Activated naive CD8-positive, alpha-beta T cell (primary cell): ENCODE measurements at regions not wholly inside any gene's neighbourhood (a gene's known extent, or its start where the extent isn't known, plus 50 kb on each side); places are given as distances from the start of the nearest gene placed in this dataset.

Source experiments
- H3K27ac Mint-ChIP-seq: one replicate; pipeline ENCODE4 v1.8.0; 2021; ENCODE audit warnings: mixed read lengths
- H3K27me3 Mint-ChIP-seq: one replicate; pipeline ENCODE4 v1.8.0; 2021; ENCODE audit warnings: mixed read lengths
- H3K36me3 Mint-ChIP-seq: one replicate; pipeline ENCODE4 v1.8.0; 2021; ENCODE audit warnings: mixed read lengths
- H3K4me1 Mint-ChIP-seq: one replicate; pipeline ENCODE4 v1.8.0; 2021; ENCODE audit warnings: low read depth, mixed read lengths
- H3K4me3 Mint-ChIP-seq: one replicate; pipeline ENCODE4 v1.8.0; 2021; ENCODE audit warnings: mild to moderate bottlenecking, mixed read lengths
- H3K9me3 Mint-ChIP-seq: one replicate; pipeline ENCODE4 v1.8.0; 2021; ENCODE audit warnings: low read depth, mixed read lengths

DNA sequence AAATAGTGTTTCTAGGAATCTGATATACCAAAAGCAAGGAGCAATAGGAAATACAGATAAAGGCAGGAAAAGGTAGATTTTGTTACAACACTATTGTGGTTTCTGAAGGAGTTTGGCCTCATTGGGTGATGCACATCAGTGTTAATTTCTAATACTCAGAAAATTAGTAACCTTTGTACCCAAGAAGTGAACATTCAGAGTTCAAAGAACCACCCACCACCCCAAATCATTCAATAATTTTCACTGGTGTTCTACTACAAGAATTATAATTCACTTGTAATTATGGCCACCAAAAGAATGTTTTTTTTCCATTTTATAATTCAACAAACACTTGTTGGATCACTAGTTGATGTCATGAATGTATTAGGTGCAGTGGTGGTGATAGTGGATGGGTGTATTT lies 183.3 kb downstream of the UBE2E3 start:
- Mint-ChIP-seq H3K4me3 (peak overlapping the region; percentile 42), H3K9me3 (peaks cover 11% of the 10 kb centered on the region), H3K27me3 (no peaks in the 10 kb centered on the region), H3K4me1 (peaks cover 45% of the 10 kb centered on the region), H3K27ac (peak overlapping the region; percentile 62), H3K36me3 (peaks cover 19% of the 10 kb centered on the region)

DNA sequence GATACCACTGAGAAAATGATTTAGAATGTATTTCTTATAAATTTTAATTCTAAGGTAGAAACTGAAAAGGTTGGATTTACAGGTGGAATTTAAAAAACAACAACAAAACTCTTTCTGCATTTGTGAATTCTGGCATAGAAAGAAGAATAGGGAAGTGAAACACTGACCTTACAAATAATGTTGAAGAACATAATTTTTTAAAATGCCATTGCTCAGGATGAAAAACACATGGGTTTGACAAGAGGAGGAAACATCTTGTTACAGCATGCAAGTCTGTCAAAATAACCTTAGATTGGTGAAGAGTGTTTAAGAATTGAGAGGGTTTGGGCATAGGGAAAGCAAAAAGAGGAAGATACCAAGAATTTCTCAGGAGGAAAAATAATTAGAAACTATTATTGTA lies 184.3 kb downstream of the UBE2E3 start:
- H3K4me3 Mint-ChIP-seq = peak overlapping the region; percentile 72

DNA sequence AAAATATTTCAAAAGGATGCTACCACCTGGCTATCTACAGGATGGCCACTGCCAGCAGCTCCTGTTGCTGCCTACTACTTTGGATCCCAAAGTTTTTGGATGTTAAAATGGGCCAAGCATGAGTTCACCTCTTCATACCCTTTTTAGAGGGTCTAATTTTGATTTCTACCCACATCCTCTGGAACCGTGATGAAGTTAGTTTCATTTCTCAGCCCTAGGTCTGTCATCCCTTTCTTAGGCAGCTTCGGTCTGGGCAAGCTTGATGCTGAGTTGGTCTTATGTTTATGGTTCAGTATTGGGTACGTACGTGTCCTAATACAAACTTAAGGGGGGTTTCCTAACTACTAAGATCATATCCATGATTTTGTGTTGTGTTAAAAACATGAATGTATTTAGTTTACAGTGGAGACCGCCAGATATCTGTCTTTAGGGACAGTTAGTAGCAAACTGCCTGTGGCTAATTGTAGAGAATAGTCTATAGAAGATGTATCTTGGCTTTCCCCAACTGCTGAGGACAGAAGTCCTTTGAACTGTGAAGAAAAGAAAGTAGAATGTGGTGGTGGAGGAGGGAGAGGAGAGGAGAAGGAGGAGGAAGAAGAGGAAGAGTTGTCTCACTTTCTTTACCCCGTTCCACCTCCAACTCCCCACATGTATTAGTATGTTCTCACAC lies 184.9 kb downstream of the UBE2E3 start:
- H3K36me3 Mint-ChIP-seq = peaks cover 18% of the 10 kb centered on the region
- H3K4me3 Mint-ChIP-seq = peak overlapping the region; percentile 72
- H3K27me3 Mint-ChIP-seq = no peaks in the 10 kb centered on the region
- peaks cover 59% of the 10 kb centered on the region for H3K4me1 Mint-ChIP-seq
- peak overlapping the region; percentile 95 for H3K27ac Mint-ChIP-seq
- H3K9me3 Mint-ChIP-seq = peaks cover 11% of the 10 kb centered on the region

More for the DNA sequence above, 184.3 kb downstream of the UBE2E3 start:
- Mint-ChIP-seq H3K4me1 (peaks cover 53% of the 10 kb centered on the region), H3K27ac (peak overlapping the region; percentile 95), H3K9me3 (peaks cover 11% of the 10 kb centered on the region), H3K36me3 (peaks cover 19% of the 10 kb centered on the region), H3K27me3 (no peaks in the 10 kb centered on the region)

DNA sequence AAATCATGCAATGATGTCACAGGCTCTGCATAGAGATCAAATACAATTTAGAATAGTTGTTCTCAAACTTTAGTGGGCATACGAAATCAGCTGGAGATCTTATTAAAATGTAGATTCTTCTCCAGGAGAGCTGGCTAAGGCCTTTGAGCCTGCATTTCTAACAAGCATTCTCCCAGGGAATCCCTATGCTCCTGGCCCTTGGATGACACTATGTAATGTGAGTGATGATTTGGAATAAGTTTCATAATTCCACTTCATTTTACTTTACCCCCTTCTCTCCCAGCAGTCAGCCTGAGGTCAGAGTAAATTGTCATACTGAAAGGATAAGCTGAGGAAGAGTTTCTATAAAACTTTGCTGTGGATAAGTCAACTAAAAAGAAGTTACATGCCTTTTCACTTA lies 189.1 kb downstream of the UBE2E3 start:
- Mint-ChIP-seq H3K4me1 (peaks cover 44% of the 10 kb centered on the region), H3K36me3 (peaks cover 24% of the 10 kb centered on the region), H3K27me3 (no peaks in the 10 kb centered on the region), H3K27ac (peak overlapping the region; percentile 46), H3K9me3 (peaks cover 11% of the 10 kb centered on the region), H3K4me3 (no peak overlapping the region)

DNA sequence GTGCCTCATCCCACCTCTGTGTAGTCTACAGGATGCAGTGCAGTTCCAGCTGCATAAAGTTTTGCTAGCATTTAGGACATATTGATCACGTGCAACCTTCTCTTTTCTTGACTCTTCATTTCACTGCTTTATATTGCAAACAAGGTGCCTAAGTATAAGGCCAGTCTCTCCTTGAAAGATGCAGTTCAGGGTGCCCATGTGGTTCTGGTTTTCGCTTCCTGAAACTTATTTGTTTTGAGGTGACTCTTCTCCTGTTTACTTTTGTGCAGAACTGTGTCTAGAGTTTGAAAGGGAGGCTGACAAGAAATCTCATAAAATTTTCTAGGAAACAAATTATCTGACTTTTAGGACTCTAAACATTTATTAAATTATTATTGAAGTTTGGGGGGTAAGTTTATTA lies 189.9 kb downstream of the UBE2E3 start:
- Mint-ChIP-seq H3K27ac (peak overlapping the region; percentile 46), H3K9me3 (peaks cover 11% of the 10 kb centered on the region), H3K4me1 (peaks cover 43% of the 10 kb centered on the region), H3K36me3 (peaks cover 24% of the 10 kb centered on the region), H3K27me3 (no peaks in the 10 kb centered on the region), H3K4me3 (no peak overlapping the region)

DNA sequence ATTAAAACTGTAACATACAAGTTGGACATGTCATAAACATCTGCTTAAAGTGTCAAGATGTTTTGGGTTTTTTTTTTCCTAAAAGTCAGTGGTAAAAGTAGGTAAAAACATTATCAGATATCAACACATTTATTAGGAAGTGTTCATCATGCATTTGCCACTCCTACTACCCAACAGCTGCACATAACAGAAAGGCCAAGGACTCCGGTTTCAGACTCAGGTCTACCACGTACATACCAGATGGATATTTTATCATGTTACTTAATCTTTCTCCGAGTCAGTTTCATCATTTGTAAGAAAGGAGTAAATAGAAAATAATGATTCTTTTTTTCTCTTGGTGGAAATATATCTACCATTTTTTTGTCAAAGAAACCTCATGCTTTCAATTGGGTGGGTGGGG lies 192.3 kb downstream of the UBE2E3 start:
- Mint-ChIP-seq H3K4me3 (no peak overlapping the region), H3K27ac (peak overlapping the region; percentile 34), H3K9me3 (peaks cover 4% of the 10 kb centered on the region), H3K4me1 (peaks cover 44% of the 10 kb centered on the region), H3K36me3 (peaks cover 13% of the 10 kb centered on the region), H3K27me3 (no peaks in the 10 kb centered on the region)

DNA sequence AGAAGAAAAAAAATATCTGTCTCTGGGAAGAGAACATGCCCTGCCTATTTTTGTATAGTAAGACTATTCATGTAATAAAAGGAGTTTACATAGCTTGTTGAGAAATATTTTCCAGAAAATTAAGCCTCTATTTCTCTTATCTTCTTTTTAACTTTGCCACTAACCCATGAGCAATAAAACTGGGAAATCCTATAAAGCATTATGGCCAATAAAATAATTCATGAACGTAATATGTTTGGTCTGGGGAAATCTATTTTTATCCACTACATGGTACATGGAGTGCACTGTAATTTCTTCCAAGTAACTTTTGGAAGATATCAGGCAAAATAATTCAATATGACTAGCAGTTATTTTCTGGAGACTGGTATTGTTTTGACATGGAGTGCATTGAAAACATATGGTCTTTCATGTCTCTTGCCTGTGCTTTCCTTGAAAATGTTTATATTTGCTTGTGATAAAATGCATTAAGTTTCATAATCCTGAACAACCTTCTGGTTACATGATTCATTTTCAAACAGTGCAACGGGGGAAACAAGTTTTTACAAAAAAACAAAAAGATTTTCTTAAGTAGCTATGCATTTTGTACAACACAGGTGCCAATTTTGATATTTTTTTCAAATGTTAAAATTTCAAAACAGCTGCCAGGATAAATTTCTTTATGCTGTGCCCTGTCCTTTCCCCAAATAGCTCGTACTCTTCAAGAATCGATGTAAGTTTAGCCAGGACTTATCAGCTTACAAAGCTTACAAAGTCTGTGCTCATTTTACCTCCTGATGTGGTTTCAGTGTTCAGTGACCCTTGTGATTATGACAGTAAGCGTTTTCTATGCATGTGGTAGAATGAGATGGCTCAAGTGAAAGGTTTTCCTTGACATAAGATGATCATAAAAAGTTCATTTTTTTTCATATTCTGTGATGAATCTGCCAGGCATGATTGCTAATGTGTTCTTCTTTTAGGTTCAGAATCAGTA lies 194.5 kb downstream of the UBE2E3 start:
- peaks cover 54% of the 10 kb centered on the region for H3K4me1 Mint-ChIP-seq
- peaks cover 4% of the 10 kb centered on the region for H3K9me3 Mint-ChIP-seq
- H3K4me3 Mint-ChIP-seq = no peak overlapping the region
- H3K36me3 Mint-ChIP-seq = peaks cover 10% of the 10 kb centered on the region
- H3K27me3 Mint-ChIP-seq = no peaks in the 10 kb centered on the region
- peak overlapping the region; percentile 24 for H3K27ac Mint-ChIP-seq

DNA sequence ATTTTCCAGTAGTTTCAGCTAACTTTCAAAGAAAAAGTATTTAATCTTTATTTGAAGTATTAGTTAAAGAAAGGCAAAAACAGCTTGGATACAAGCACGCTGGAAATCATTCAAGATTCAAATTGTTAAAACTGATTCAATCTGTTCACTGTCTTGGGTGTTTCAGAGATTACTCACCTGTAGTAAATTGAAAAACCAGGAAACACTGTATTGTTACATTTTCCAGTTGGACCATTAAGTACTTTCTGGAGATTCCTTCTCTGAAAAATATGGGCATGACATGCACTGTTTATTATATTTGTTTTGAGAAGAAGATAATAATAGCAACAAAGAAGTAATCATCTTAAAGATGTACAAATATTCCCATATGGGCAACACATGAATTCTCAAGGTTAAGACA lies 196.1 kb downstream of the UBE2E3 start:
- H3K4me3 Mint-ChIP-seq = no peak overlapping the region
- H3K9me3 Mint-ChIP-seq = peaks cover 4% of the 10 kb centered on the region
- no peaks in the 10 kb centered on the region for H3K27me3 Mint-ChIP-seq
- H3K27ac Mint-ChIP-seq = no peak overlapping the region
- peaks cover 7% of the 10 kb centered on the region for H3K36me3 Mint-ChIP-seq
- H3K4me1 Mint-ChIP-seq = peaks cover 45% of the 10 kb centered on the region

DNA sequence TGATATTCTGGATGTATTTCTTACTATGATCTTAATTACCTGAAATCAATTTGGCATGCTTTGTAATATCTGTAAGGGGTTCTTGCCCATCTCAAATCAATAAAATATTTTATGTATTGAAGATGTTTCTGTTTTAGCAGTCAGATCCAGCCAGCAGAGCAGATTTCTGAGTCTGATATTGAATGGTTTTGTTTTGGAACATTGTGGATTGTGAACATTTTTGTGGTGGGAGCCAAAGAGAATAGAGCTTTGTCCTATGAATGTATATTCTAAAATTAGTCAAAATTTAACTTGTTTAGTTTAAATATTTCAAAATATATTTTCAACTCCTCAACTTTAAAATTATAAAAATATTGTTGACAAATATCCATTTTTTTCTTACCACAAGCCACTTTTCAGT lies 197.0 kb downstream of the UBE2E3 start:
- Mint-ChIP-seq H3K9me3 (peaks cover 4% of the 10 kb centered on the region), H3K4me3 (no peak overlapping the region), H3K4me1 (peaks cover 45% of the 10 kb centered on the region), H3K36me3 (peaks cover 7% of the 10 kb centered on the region), H3K27ac (peak overlapping the region; percentile 62), H3K27me3 (no peaks in the 10 kb centered on the region)

DNA sequence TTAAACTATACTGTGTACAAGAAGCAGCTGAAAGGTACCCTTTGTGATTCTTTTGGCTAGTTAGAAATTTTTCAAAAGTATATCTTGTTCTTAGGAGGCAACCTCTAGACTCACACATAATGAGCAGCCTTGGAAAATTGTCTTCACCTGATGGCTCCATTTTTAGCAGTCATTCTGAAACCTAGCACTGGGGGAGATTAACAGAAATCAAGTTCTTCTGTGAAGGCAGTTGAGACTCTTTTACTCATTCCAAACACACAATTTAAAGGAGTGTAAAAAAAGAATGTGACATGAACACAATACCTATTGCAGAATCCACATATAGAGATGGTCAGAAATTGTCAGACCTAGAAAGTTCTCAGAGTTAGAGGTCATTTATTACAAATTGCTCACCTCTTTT lies 197.7 kb downstream of the UBE2E3 start:
- Mint-ChIP-seq H3K27ac (peak overlapping the region; percentile 30), H3K36me3 (peaks cover 3% of the 10 kb centered on the region), H3K9me3 (peaks cover 4% of the 10 kb centered on the region), H3K4me1 (peaks cover 45% of the 10 kb centered on the region), H3K27me3 (no peaks in the 10 kb centered on the region), H3K4me3 (no peak overlapping the region)

DNA sequence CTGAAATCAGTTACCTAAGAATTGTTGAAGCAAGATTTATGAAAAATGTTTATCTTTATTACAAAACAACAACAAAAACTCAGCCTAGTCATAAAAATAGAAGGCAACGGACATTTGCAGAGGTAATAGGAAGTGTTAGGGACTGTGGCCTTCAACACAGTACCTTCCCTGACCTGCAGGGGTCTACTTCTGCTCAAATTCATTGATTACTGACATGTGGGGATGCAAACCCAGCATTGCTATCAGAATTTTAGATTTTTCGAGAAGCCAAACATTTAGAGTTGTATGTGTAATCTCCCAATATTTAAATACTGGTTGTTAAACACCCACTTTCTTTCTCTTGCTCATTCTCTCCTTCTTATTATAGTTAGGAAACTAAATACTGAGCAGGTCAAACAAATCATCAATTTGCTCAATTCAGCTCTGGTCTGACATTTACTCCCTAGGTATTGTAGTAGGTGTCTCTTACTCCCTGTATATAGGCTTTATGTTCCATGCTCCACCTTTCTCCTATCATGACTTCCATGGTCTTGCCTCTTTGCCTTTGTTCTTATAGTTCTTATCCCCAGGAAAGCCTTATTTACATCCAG lies 198.5 kb downstream of the UBE2E3 start:
- Mint-ChIP-seq H3K4me1 (peaks cover 48% of the 10 kb centered on the region), H3K9me3 (peaks cover 4% of the 10 kb centered on the region), H3K4me3 (no peak overlapping the region), H3K27me3 (no peaks in the 10 kb centered on the region), H3K36me3 (peaks cover 3% of the 10 kb centered on the region), H3K27ac (peak overlapping the region; percentile 13)

DNA sequence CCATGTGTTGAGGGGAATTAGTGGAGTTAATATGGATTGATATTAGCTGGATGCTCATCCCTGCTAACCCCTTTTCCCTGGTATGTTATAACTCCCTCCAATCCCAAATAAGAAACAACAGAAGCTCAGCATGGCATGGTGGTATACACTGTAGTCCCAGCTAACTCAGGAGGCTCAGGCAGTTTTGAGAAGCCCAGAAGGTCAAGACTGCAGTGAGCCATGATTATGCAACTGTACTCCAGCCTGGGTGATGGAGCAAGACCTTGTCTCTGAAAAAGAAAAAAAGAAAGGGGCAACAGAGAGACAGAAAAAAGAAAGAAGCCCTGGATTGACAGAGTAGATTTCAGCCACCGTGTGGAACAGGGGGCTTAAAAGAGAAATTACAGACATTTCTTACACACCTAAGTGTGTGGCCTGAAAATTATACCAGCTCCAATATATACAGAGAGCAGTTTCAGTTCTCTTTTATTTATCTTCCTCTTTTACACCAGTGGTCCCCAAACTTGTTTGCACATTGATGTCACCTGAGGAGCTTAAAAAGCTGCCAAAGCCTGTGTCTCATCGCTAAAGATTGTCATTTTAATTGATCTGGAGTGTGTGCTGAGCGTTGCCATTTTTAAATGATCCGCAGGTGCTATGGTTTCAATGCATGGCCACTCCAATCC lies 203.6 kb downstream of the UBE2E3 start:
- Mint-ChIP-seq H3K4me3 (no peak overlapping the region), H3K27ac (no peak overlapping the region), H3K36me3 (peaks cover 3% of the 10 kb centered on the region)

DNA sequence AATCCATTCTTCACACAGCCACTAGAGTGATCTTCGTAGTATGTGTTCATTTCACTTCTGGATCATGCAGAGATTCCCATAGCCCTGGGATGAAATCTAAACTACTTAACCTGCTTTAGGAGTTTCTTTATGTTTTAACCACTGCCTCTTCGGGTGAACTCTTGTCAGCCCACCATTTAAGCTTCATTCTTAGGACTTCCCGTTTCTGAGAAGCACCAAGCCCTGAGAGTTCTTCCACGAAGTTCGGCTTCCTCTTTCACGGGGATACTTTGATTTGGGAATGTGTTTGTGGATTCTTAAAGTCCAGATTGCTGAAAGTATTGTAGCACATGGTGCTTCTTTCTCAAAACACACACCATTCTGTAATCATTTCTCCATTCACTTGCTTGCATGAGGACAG lies 205.0 kb downstream of the UBE2E3 start:
- Mint-ChIP-seq H3K27ac (peak overlapping the region; percentile 50), H3K36me3 (no peaks in the 10 kb centered on the region), H3K27me3 (no peaks in the 10 kb centered on the region), H3K4me3 (no peak overlapping the region), H3K4me1 (peaks cover 28% of the 10 kb centered on the region), H3K9me3 (no peaks in the 10 kb centered on the region)

More for the DNA sequence above, 203.6 kb downstream of the UBE2E3 start:
- Mint-ChIP-seq H3K9me3 (peaks cover 4% of the 10 kb centered on the region), H3K27me3 (no peaks in the 10 kb centered on the region), H3K4me1 (peaks cover 29% of the 10 kb centered on the region)

DNA sequence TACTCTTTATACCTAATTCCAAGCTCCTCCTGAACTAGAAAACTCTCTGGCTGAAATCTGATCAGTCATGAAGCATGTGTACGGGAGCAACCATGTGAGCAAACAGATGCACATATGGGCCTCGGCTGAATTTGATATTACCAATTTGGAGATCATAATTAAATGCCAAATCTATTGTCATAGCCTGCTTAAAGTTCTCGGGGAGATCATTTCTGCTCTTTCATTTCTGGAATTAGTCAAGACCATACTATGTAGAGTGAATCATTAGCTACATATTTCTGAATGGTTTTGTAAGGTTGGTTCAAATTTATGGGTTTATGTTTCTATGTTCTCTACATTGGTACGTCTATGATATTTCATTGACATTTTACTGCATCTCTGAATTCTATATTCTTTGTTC lies 205.5 kb downstream of the UBE2E3 start:
- Mint-ChIP-seq H3K36me3 (no peaks in the 10 kb centered on the region), H3K4me3 (no peak overlapping the region), H3K27ac (no peak overlapping the region), H3K4me1 (peaks cover 33% of the 10 kb centered on the region), H3K27me3 (no peaks in the 10 kb centered on the region), H3K9me3 (no peaks in the 10 kb centered on the region)
